HG03575 (cell line): ENCODE measurements at regions not wholly inside any gene's neighbourhood (a gene's known extent, or its start where the extent isn't known, plus 50 kb on each side); places are given as distances from the start of the nearest gene placed in this dataset.

Experiments used
- ATAC-seq: cut with Tn5 transposase; IDR thresholded peaks from one replicate; pipeline ENCODE4 v1.9.1; 2021; ENCODE audit not compliant: unreplicated experiment, insufficient number of reproducible peaks, low FRiP score; ENCODE audit errors: extremely low read depth

DNA sequence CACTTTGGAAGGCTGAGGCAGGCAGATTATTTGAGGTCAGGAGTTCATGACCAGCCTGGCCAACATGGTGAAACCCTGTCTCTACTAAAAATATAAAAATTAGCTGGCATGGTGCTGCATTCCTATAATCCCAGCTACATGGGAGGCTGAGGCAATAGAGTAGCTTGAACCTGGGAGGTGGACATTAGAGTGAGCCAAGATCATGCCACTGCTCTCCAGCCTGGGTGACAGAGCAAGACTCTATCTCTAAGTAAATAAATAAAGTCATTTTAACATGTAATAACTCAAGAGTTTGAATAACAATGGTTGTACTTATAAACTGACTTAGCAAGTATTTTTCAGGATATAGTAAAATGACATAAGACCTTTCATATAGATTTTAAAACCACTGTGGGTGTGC is 169.3 kb upstream of the FN1 start:
- ATAC-seq, result no peak

DNA sequence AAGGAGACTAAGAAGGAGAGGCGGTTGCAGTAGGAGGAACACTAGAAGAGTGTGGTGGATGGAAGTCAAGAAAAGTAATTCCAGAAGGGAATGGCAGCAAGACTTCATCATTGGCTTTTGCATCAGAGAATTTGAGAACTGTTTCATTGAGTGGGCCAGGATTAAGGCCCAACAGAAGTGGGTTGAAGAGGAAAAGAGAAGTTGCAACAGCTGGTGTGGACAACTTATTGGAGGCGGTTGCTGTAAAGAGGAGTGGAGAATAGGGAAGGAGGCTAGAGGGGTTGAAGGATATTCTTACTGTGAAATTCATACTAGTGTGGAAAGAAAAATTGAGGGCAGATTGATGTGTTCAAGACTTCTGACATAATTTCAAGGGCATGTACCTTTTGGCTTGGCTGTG is 168.7 kb upstream of the FN1 start:
- ATAC-seq, result no peak

DNA sequence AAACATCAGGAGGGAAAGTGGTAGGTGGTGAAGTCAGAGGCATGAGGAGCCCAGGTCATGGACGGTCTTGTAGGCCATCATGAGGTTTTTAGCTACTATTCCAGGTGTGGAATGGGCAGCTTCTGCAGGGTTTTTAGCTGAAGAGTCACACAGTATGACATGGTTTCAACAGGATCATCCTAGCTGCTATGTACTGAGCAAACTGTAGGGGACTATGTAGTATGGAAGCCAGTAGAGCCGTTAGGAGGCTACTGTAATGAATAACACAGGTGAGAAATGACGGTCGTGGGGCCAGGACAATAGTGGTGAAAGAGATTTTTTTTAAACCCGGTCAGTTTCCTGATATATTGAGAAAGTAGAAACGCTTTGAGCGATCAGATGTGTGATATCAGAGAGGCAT is 167.6 kb upstream of the FN1 start:
- ATAC-seq, result no peak

DNA sequence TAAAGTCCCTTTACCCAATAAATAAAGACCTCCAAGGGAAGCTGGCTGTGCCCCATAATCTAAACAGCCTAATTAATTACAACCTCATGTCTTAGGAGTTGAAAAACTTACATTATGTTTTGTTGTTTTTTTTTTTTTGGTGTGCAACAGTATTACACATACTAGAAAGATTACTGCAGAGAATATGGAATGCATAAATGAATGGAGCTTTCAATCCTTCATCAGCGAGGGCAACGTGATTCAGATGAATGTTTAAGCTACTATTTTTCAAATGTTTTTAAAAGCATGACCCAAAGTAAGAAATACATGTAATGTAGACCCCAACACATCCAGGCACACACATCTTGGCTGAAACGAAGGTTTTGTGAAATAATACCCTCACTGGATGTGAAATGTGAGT is 167.1 kb upstream of the FN1 start:
- ATAC-seq, result no peak

DNA sequence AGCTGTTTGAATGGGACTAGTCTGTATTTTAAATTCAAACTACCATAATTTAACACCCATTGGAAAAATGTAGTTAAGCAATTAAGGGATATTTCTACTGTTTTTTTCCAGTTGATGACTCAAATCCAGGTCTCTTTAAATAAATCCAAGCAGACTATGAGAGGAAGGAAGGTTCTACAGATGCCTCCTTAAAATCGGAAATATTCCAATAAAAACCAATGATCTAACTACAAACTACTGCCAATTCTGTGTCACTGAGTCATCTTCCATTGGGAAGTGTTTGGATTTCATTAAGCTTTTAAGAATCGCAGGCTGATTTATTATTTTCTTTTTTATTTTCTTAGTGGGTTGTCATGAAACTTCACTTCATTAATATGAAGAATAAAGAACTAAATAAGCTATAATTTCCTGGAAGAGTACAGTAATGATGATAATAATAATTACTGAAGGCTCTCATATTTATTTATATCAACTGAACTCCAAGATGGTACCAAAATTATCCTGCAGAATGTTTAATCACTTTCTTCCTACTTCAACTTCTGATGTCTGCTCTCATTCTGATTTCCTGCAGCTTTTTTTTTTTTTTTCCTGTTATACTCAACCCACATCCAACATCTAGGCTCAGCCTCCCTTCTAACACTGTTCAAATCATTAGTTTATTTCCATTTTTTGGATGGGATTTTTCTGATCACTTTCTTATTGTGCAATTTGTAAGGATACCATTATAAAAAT is 166.3 kb upstream of the FN1 start:
- no peak for ATAC-seq

DNA sequence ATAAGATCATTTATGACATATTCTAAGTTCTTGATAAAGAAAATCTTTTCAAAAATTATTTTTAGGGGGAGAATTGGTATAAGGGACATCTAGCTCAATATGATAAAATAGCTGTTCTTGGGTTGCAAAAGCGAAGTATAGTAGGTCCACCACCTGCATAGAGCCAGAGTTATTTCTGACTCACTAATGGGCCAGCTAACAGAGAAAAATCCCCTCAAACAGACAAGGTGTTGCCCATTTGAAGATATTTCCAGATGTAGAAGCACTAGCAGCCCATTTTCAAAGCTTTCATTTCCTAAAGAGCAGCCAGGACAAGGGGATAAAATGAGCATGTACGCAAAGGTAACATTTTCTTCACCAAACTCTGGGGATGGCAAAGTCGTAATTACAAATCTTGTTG is 165.7 kb upstream of the FN1 start:
- ATAC-seq, result no peak

DNA sequence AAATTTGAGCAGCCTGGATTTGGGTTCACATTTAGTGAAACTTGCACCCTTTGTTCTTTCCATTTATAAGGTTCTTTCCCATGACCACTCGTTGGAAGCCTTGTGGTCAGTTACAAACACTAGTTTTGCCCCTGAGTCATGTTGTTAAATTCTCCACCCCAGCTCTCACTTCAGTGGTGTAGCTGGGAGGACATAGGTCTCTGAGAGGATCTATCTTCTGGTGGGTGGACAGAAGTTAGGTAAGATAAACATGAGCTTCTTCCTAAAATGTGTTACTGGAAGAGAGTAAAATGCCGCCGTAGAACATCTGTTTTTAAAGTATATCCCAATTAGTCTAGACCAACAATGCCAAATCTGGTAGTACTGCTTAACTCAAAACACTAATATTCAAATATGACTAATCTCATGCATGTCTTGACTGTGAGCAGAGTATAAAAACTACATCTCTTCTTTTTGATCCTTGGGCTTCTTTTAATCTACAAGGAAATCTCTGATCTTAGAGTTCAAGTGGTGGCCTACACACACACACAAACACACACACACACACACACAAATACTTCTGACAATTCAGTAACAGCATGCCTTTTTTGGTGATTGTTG is 162.6 kb upstream of the FN1 start:
- ATAC-seq, result no peak

DNA sequence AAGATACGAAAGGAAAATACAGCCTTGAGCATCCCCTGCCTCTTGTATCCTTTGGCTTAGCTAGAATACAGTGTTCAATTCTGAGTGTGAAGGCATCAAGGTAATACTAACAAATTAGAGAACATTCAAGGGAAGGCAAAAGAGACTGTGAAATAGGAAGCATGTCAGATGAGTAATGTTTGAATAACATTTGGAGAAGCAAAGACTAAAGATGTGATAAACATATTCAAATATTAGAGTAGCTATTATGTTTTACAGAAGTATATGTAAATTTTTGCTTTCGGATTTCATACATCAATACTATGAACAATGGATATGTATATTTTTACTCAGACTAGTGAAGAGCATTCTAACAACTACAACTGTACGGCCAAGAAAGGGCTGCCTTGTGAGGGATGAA is 161.7 kb upstream of the FN1 start:
- ATAC-seq, result no peak

DNA sequence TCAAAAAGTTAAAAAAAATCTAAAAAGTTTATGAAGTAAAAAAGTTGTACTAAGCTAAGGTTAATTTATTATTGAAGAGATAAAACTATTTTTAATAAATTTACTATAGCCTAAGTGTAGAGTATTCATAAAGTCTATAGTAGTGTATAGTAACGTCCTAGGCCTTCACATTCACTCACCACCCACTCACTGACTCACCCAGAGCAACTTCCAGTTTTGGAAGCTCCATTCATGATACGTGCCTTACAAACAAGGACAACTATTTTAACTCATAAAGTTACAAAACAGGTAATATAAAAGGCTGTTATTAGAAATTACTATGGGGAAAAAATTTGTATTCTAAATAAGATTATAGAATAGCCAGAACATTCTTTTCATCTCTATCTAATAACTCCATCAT is 158.9 kb upstream of the FN1 start:
- ATAC-seq, result no peak

DNA sequence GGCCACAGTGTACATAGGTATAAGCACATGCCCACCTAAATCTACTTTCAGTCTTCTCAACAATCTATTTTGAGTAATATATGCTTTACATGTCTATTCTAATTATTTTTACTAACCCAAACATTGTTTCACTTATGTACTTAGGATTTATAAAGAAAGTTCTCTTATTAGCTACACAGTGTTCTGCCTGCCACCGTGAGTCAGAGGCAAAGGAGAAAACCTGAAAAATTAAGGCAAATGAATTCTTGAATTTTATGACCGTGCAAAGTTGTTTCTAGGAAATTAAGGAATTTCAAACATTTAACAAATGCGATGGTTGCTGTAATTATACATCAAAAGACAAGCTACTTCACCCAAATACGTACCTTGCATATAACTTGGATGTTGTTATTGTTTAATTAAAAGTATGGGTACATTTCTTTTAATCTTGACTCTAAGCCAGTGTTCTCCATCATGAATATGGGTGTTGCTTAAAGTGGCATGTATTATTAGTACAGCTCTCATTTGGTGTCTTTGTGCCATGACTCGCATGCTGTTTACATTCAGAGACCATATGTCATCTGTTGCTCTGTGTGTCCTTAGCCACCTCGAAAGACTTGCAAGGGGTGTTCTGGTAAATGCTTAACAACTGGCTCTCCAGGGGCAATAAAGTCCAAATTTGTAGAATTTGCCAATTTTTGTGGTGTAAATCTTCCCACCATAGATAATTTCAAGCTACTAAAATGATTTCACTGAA is 154.3 kb upstream of the FN1 start:
- ATAC-seq, result no peak

DNA sequence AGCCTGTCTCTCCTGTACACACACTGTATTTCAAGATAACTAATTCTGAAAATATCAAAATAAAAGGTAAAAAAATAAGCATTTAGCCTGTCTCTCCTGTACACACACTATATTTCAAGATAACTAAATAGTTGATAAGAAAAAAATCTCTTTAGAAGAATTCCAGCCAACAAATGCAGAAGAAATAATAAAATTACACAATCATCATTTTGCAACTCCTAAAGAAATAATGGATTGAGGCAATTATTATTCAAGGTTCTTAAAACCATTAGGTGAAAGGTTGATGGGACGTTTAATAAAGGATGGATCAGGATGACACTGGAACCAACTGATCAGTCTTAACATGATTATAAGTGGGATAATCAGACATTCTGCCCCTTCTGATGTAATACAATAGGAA is 148.0 kb upstream of the FN1 start:
- no peak for ATAC-seq

DNA sequence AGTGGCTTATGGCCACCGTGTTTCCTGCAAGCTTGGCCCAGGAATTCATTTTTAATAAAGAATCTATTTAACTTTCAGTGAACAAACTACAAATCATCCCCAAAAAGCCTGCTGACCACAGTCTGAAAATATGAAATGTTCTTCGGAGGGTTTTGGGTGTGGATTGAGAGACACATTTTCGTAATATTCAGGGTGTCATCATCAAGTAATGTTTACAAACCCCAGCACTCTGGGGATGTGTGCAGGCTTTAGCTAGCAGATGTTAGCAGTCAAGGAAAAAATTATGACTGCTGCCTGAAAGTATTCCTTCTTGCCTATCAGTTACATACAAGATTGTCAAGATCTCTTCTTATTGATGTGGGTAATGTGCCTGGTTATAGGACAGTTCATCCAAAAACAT is 143.9 kb upstream of the FN1 start:
- no peak for ATAC-seq

DNA sequence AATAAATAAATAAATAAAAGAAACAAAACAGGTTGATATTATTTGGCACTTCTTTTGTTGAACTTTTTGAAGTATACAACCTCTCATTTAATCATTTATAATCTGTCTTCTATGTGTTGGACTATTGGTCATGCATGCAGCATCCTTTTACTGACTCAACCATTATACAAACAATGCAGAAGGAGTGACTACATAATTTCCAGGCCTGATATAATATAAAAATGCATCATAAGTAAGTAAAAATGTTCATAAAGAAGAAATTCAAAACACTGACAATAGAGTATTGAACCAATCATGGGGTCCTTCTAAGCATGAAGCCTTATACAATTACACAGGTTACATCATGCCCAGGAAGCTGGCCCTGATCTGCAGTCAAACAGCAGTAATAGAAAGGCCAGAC is 141.5 kb upstream of the FN1 start:
- no peak for ATAC-seq

DNA sequence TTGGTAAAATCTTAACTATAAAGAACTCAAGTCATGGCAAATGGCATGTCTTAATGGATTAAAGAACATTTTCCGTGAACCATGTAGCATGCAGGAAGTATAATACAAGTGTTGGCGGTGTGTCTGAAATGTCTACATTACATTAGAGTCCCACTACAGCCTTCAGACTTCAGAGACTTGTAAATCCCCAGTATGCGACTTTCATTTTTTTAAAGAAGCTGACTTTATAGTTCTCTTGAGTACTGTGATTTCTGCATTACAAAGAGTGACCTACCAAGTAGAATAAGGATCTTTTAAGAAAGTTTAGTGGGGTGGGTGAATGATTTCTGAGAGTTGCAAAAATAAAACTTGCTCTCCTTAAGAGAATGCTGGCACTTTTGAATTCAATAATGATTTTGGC is 140.7 kb upstream of the FN1 start:
- no peak for ATAC-seq

DNA sequence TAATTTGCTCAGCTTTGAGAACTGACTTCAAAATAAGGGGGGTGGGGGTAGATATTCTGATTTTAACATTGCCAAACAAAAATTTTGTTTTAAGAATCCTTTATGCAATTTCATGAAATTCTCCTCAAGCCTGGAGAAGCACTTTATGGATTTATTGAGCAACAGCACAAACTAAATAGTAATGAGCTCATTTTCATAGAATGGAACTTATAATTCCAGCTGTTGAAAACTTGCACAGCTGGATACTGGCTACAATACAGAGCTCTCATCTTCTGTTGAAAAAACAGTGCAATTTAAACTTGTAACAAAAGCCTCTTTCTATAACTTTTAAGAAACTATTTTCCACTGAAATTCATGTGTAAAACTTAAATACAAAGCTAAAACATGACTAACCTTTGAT is 137.6 kb upstream of the FN1 start:
- ATAC-seq, result no peak

DNA sequence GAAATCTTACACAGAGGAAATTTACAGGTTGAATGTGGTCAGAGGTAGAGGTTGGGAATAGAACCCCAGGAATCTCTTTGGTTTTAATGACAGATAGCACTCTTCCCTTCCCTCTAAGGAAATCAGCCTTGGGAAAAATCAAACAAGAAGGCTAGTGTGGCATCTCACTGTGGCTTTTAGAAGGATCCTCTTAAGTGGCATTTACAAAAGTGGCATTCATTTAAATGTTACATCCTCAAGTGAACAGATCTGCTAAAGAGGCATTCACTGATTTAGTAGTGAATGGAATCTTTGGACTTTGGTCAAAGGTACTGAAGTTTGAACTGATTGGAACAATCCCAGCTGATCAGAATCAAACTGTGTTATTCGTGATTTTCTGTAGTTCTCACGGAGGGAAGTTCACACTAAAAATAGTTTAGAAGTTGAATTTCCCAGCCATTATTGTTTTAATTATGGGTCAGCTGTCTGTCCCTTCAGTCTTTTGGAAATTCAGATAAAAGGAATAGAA is 136.5 kb upstream of the FN1 start:
- no peak for ATAC-seq

DNA sequence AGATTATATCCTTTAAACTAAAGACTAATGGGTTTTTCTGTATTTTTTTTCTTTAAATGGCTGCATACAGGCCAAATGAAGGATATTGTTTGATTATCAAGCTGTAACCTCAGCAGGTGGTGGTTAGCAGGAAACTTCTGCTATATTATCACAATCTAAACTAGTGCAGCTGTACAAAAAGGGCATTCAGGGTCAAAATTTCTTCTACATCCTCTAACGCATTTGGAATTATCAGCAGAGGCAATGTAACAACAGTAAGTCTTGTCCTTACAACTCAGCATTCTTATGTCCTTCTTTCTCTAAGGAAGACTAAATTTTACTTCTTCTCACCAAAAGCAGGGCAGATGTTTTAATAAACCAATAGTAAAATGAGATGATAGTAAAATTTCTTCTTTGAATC is 135.8 kb upstream of the FN1 start:
- ATAC-seq, result no peak

DNA sequence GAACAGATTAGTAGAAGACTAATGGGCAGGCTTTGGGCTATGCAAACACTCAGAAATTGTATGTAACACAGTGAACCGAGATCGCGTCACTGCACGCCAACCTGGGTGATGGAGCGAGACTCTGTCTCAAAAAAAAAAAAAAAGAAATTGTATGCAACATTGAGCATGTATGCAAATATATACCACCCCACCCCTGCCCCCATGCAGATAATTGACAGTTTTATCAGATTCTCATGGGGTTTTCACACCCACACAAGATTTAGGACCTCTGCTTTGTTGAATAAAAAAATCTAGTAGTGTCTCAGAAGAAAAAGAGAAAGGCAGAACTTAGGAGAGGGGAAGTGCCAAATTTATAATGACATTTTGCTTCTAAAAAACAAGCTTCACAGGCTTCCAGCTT is 131.6 kb upstream of the FN1 start:
- peak; percentile 84 for ATAC-seq

DNA sequence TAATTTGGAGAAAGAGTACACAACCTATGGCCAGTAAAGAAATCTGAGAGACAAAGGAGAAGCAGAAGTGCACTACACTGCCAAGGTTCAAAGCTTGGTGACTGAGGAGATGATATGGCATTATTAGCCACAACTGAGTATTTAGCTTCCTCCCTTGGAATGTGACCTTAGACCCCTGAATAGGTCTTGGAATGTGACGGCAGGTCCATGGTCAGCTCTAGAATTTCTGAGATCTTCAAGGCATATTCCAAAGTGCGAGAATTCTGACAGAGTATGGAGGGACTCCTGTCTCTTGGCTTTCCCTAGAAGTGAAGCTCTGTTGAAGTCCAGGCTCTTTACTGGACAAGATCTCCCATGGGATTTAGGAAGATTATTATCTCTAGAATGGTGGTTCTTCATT is 130.0 kb upstream of the FN1 start:
- ATAC-seq, result no peak

DNA sequence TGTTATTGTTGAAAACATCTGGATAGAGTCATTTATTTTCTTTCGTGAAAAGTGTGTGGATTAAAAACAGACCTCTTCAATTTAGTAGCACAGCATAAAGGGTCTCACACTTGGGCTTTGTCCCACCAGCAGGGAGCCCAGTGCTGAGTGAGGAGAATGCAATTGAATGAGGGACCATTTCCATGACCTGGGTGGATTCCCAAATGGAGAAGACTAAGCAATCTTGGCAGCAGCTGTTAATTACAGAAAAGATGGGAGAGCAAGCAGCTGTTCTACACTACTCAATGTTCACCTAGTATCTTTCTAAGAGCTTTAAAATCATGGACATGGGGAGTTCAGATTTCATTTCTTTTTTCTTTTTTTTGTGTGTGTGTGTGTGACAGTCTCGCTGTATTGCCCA is 121.8 kb upstream of the FN1 start:
- ATAC-seq, result no peak
